Vagina (tissue), 2 donors: ENCODE measurements at regions not wholly inside any gene's neighbourhood (a gene's known extent, or its start where the extent isn't known, plus 50 kb on each side); places are given as distances from the start of the nearest gene placed in this dataset.

Source experiments
- CTCF ChIP-seq, 3 experiments: fragments of 450-650 bp in 2 of 3; fragments of 200-600 bp in 1 of 3; sonication (generic) in 1 of 3; IDR thresholded peaks; one replicate each; pipeline ENCODE4 v1.5.1; 2017 to 2019; ENCODE audit warnings: antibody characterized with exemption in 3 of 3, mild to moderate bottlenecking in 2 of 3, moderate library complexity in 2 of 3
- POLR2A ChIP-seq, 2 donors: fragments of 450-650 bp; IDR thresholded peaks; one replicate each; pipeline ENCODE4 v1.6.1; 2017; ENCODE audit warnings: antibody characterized with exemption in 2 of 2, mild to moderate bottlenecking in 2 of 2, moderate library complexity in 2 of 2
- POLR2AphosphoS5 ChIP-seq, 2 donors: sonication (generic); formaldehyde crosslinking; IDR thresholded peaks; one replicate each; pipeline ENCODE4 v1.9.0; 2017; ENCODE audit warnings: antibody characterized with exemption in 2 of 2, mild to moderate bottlenecking in 2 of 2, low read depth in 1 of 2; ENCODE audit not compliant: insufficient read depth in 1 of 2

- TF ChIP-seq POLR2A (IDR thresholded peaks at IDR 0.05): no peak
- no peak for TF ChIP-seq CTCF (IDR thresholded peaks at IDR 0.05)
- no peak for TF ChIP-seq POLR2AphosphoS5 (IDR thresholded peaks at IDR 0.05; ENCODE audit: insufficient read depth in 1 of 2, low read depth in 1 of 2)
Measured at GRCh38 chr20:61053889-61054288, 198.2 kb upstream of the CDH4 start.
